Stimulated activated CD4-positive, alpha-beta T cell treated with anti-CD3 and anti-CD28 coated beads, Interleukin-1b, Interleukin-23, amount 100 ng/mL, for 24 hours (primary cell): ENCODE measurements at regions not wholly inside any gene's neighbourhood (a gene's known extent, or its start where the extent isn't known, plus 50 kb on each side); places are given as distances from the start of the nearest gene placed in this dataset.

Experiments
- DNase-seq, 4 experiments: peaks; one replicate each; pipeline ENCODE4 v3.0.0-alpha.2; 2020; ENCODE audit warnings: low read depth in 4 of 4, low spot score in 1 of 4

DNA sequence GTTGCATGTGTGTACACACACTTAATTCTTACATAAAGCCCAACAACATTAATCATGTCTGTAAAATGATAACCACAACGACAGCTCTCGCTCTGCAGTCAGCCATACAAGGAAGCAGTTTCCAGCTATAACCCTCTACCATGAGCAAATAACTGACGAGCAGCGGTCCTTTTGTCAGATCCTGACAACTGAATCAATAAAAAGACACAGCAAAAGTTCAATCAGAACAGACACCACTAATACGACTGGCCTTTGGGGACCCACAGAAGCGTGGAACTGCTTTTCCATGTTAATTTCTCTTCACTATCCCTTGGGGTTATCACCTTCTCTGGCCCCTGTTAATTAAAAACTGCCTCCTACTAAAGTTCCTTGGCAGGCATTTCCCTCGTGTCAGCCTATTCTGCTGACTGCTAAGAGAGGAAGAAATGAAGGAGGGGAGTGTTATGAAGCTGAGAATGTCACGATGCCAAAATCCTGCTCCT lies 722.8 kb upstream of the GRAMD2B start:
- DNase-seq, result no peak

DNA sequence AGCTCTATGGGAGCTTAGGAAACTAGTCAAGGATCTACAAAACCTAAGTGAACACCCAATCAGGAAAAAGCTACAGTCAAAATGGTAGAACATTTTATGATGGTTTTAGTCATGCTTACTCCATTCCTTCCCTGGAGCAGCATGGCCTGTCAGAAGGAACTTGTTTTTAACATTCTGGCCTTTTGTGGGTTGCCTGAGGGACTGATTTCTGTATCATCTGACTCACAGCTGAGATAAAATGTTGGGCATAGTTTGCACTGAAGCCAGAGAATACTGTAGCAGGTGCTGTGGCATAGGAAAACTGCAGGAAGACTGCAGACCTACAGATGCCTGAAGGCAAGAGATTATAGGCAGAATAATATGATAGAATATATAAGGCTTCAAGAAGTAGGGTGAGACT lies 719.6 kb upstream of the GRAMD2B start:
- no peak for DNase-seq

DNA sequence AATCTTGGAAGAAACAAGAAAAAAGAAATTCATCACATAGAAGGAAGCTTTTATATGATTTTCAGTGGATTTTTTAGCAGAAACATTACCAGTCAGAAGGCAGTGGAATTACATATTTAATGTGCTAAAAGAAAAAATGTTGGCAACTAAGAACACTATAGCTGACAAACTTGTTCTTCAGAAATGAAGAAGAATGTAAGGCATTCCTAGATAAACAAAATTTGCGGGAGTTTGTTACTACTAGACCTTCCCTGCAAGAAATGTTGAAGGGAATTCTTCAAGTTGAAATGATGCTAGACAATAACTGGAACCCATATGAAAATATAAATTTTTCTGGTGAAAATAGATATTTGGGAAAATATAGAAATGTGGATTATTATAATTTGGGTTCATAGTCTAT lies 718.3 kb upstream of the GRAMD2B start:
- DNase-seq, result no peak

DNA sequence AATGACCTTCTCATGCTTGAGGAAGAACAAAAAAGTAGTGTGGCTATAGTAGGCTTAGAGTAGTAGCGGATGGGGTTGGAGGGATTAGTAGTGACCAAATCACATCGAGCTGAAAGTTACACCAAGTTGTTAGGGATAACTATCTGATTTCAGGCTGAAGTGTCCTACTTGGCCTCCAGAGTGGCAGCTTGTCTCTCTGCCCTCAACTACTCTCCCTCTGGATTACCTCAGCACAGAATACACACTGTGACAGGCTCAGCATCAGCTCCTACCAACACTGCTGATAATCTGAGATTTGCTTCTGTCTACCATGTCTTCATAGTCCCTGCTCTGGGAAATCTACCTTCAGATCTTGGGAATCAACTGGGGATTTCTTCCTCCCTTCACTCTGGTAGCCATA lies 714.6 kb upstream of the GRAMD2B start:
- no peak for DNase-seq

DNA sequence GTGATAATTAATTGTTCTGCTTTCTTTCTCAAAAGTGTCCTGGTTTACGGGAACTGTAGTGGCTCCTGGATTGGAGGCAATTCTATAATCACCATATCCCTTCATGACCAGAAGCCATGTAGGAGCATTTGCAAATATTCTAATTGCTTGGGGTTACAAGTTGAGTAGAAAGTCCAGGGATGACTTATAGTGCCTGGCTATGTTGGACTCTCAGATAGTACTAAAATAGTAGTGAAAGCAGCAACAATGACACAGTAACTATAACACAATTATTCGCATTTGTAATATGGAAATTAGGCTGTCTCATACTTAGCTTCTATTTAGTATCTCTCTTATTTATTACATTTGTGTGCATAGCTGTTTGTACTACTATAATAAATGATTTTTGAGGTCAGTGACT lies 712.5 kb upstream of the GRAMD2B start:
- DNase-seq, result no peak

DNA sequence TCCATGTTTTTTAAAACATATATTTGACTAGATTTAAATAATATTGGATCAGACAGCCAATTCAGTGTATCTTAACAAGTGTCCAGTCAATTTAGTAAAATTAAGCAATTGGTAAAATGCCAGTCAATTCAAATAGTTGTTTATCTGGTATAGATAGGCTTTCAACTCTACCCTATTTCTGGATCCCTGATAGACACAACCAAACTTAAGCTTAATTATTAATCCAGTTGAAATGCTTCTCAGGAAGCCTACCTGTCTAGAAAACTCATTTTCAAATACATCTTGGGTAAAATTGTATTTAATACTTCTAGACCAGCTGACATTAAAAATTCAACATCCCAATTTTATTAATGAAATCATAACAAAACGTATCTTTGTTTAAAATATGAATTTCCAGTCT lies 710.8 kb upstream of the GRAMD2B start:
- no peak for DNase-seq

DNA sequence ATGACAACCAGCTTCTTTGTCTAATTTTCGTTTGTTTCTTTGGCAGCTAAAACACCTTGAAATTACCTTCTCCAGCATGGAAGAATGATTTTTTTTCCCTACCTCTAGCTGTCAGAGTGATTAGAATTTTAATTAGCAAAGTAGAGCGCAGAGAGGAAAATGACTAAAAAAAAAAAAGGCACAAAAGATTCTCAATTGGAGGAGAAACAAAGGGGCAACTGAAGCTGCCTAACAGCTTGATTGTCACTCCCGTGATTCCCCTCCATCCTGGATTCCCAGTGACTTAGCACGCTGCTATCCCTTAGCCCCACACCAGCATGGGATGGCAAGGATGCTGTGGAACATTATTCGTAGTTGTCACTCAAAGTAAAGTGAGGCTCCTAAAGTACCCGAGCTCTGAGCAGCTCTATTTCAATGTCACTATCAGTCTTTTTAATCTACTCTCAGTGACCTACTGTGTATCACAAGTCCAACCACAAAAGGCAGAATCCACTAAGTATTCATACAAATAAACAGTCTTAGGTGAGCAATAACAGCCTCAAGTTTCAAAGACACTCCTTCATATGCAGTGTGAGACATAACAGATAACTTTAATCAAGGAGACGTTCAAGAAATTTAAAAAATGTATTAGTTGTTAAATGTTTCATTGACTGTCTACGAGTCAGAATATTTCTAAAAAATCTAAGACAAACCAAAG lies 710.0 kb upstream of the GRAMD2B start:
- DNase-seq, result no peak

DNA sequence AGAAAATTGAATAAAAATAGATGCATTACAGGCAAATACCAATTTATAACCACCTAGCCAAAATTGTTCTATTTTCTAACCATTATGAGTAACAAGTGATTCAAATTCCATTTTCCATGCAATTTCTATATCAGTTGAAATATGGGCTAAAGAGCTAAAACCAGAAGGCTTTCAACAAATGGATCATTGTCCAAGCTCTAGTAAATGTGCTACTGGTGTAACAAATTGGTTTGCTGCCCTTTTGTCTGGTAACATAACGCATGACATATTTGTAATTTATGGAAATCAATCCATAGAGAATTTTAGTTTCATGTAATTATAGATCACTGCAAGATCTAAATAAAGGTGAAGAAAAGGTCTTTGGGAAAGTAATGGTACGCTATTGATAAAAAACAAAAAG lies 708.0 kb upstream of the GRAMD2B start:
- DNase-seq, result no peak

DNA sequence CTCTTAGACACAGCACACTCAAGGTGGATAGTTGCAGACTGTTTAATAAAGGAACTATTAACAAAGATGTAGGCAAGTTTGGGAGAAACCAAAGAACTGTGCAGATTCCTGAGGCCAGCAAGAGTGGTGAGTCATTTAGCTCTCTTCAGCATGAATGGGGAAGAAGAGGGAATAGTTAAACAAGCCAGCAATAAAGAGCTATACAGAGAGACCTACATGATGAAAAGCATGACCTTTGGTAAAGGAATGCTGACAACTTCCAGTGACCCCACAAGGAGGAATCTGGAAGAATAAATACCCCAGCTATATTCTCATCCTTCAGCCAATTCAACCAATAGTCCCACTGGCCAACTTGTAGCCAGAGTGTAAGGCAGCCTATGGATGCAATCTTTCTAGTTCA lies 706.0 kb upstream of the GRAMD2B start:
- DNase-seq, result no peak

DNA sequence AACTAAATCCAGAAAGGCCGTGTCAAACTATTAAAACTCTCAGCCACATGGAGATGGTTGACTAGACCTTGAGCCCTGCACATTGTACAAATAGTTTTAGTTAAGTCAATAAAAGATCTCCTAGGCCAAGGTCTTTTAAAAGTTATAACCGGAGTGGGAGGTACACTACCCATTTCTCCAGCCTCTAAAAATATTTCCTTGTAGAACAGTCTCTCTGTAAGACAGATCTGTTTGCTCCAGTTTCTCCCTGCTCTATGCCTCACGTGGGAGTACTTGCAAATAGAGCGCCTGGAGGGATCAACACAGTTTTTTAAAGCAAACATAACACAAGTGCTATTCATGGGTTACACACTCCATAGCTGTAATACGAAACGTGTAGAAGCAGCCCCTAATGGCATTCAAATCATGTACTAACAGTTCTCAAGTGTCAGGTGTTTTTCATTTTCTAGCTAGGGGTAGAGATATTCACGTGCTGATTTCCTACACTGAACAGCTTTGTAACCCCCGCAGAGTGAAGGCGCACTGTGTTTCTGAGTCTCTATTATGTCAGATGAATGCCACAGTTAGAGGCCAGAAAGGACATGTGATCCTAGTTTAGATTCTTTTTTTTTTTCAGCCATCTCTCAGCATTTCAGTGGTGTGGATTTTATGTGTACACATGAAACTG lies 703.4 kb upstream of the GRAMD2B start:
- DNase-seq, result no peak

DNA sequence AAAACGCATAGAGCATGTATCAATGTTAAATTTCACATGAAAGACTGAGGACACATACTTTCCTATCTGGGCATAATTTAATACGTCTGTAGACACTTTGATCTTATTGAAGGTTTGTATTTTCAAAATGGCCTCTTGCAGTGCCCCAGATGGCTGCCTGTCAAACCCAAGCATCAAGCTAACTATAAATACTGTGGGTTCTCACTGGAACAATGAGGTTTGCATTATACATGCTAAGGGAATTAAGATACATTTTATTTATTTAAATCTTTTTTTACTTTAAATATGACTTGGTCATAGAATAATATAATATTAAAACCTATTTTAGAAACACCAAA lies 702.9 kb upstream of the GRAMD2B start:
- DNase-seq, result no peak

DNA sequence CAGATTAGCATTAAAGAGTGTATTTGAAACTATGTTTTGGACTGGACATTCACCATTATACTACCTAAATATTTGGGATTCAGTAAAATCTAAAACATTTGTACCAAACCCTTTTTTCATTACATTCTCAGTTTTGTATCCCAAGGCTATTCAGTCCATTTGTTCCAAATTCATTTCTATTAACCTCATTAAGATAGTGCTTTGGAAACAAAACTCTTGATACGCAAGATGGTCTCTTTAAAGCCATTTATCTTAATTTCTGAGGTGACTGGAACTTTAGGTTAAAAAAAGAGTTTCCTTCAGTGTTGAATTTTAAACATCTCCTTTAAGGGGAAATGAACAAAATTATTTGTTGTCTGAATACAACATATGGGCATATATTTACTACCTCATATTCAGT lies 702.5 kb upstream of the GRAMD2B start:
- DNase-seq, result no peak

DNA sequence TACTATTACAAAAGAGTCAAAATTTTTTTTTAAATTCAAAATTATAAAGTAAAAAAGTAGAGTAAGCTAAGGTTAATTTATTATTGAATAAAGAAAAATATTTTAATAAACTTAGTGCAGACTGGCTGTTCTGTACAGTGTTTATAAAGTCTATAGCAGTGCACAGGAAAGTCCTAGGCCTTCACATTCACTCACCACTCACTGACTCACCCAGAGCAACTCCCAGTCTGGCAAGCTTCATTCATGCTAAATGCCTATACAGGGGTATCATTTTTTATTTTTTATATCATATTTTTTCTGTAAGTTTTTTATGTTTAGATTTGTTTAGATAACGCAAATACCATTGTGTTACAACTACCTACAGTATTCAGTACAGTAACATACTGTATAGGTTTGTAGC lies 700.7 kb upstream of the GRAMD2B start:
- no peak for DNase-seq

DNA sequence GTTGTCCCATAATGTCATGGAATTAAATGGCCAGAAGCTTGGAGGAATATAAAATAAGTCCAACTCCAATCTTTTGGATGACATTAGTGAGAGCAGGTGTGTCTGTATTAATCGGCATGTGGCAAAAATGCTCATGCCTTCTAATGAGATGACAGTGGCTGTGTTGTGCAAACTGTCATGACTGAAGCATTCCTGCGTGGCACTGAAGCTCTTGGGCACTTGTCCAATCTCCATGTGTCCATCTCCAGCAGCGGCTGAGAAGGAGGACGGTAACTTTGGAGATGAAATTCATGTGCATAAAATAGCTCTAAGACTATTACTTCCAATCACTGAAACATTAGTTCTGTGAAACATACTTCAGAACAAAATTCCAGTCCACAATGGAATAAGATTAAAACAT lies 697.5 kb upstream of the GRAMD2B start:
- DNase-seq, result no peak

DNA sequence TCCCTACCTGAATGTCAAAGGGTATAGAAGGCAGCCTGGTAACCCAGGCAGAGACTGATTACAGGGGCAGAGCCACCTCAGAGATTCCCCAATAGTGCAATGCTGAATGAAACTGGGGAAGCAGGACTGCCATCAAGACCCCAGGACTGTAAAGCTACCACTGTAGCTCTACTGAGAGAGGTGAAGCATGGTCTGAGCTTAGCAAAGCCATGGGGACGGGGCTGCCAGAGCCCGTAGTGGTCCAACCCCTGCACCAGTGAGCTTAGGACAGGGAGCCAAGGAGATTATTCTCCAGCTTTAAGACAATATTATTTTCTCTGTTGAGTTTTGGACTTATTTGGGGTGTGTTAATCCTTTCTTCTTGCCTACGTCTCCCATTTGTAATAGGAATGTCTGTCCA lies 679.3 kb upstream of the GRAMD2B start:
- no peak for DNase-seq

DNA sequence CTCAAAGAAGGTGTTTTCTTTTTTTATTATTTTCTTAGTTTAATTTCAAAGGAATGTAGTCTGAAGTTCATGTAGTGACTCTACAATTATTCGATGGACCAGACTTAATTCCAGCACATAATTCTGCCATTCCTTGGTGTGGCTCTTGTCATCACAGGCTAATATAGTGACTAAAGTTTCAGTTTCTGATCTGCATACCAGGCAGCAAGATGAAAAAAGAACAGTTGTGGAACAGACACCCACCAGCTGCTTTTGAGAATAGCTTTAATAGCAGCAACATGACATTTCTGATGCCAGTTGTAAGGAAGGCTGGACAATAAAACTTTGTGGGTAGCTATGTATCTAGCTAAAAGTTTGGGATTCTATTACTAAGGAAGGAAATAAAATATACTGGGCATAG lies 676.3 kb upstream of the GRAMD2B start:
- no peak for DNase-seq

DNA sequence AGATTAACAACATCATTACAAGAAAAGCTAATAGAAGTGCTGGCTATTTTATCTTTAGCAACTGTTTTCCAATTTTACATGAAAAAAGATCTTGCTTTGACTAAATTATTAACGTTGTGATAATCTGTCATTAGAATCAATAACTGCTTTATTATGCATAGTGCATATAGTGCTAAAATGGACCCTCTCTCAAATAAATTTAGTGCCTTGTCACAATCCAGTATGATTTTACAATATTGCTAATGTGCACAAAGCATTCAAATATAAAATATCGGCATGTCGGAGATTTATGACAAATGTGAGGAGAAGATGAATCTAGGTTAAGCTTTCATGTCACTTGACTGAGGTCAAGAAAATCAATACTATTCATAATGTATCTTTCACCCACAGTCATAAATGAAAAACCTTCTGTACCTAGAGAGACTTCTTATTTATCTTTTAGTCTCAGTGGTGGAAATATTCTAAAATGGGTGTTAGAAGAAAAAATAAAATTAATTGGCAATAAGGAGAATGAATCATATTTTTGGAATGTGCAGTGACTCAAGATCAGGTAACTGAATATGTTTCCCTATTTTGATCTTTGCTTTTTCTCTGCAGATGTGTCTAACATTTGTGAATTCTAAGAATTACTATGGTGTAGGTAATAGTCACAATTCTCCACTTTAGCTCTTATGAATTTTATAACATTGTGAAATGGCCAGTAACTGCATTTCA lies 672.9 kb upstream of the GRAMD2B start:
- DNase-seq, result no peak

DNA sequence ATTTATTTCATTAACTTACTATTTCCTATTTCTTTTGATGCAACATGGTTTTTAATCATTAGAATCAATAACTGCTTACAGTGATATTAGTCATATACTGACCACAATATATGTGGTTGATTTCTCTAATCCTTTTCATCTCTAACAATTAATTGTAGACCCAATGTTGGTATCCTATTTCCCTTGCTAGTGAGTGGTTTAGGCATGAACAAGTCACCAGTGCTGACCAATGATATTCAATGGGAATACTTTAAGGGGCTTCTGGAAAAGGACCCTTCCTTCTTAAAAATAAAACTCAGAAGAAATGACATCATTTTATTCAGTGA lies 672.4 kb upstream of the GRAMD2B start:
- no peak for DNase-seq

DNA sequence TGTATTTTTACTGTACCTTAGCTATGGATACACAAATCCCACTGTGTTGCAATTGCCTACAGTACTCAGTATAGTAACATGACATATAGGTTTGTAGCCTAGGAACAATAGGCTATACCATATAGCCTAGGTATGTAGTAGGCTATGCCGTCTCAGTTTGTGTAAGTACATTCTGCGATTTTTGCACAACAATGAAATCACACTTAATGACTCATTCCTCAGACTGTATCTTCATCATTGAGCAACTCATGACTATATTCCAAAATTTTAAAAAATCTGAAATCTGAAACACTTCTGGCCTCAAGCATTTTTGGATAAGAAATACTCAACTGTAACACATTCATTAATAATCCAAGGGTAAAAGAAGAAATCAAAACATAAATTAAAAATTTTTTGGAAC lies 666.8 kb upstream of the GRAMD2B start:
- DNase-seq, result no peak

DNA sequence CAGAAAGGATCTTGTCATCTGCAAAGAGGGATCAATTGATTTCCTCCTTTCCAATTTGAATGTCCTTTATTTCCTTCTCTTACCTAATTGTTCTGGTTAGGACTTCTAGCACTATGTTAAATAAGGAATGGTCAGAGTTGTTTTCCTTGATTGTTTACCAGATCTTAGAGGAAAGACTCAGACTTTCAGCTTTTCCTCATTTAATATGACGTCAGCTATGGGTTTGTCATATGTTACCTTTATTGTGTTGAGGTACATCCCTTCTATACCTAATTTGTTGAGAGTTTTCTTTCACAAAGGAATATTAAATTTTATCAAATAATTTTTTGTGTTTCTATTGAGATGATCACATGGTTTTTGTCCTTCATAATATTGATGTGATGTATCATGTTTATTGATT lies 656.5 kb upstream of the GRAMD2B start:
- DNase-seq, result no peak

DNA sequence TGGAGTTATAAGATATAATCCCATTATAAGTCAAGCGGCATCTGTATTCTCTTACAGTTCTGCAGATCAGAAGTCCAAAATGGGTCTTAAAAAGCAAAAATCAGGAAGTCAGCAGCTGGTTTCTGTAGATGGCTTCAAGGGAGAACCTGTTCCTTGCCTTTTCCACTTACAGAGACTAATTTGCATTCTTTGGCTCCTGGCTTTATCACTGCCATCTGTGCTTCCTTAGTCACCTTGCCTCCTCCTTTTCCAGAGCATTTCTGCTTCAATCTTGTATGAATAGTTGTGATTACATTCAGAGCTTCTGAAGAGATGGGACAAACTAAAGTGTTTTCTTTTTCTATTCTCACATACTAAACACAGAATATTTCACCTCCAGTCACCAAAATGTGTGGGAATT lies 647.3 kb upstream of the GRAMD2B start:
- DNase-seq, result no peak

DNA sequence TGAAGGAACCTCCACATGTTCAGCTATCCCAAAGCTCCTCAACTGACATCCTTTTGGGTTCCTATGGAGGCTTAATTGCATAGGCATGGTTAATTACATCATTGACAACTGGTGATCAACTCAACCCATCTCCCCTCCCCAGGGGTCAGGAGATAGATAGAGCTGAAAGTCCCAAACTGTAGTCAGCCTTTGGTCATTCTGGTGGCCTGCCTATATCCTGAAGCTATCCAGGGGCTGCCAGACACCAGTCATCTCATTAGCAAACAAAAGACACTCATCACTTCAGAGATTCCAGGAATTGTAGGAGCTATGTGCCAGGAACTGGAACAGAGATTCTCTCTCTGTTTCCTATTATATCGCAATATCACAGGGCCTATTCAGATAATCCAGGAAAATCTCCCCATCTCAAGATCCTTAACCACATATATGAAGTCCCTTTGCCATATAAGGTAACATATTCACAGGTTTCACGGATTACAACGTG lies 646.5 kb upstream of the GRAMD2B start:
- DNase-seq, result no peak

DNA sequence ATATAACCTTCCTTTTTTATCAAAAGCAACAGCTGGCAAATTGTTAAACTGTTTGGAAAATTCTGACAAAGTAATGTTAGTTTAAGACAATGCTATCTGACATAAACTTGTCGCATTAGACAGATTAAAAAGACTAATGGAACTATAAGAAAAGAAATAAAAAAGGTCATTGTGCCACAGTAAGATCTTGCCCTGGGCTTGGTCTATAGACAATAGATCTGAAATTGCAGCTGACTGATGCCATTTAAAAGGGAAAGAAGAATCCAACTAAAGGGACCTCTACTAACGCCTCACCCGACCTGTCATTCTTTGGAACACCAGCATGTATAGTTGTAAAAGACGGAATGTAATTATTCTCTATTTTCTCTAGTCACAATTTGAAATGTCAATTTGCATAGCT lies 644.4 kb upstream of the GRAMD2B start:
- DNase-seq, result no peak
